Stimulated activated effector memory CD8-positive, alpha-beta T cell treated with anti-CD3 and anti-CD28 coated beads, Interleukin-12 subunit alpha, Interleukin-12 subunit beta, amount 100 ng/mL, for 72 hours (primary cell): ENCODE measurements at regions not wholly inside any gene's neighbourhood (a gene's known extent, or its start where the extent isn't known, plus 50 kb on each side); places are given as distances from the start of the nearest gene placed in this dataset.

Experiments used
- ATAC-seq: fragments of 150-1000 bp; cut with Tn5 transposase; 2 replicates; pipeline ENCODE4 v1.10.0; 2021
- DNase-seq, 2 donors: peaks; one replicate each; pipeline ENCODE4 v3.0.0; 2021 to 2022; ENCODE audit warnings: low spot score in 2 of 2
- H3K27ac Mint-ChIP-seq: one replicate; pipeline ENCODE4 v1.8.0; 2022; ENCODE audit warnings: mild to moderate bottlenecking, mixed read lengths
- H3K36me3 Mint-ChIP-seq: one replicate; pipeline ENCODE4 v1.8.0; 2022; ENCODE audit warnings: mild to moderate bottlenecking, mixed read lengths
- H3K4me1 Mint-ChIP-seq: one replicate; pipeline ENCODE4 v1.8.0; 2022; ENCODE audit warnings: mixed read lengths
- H3K4me3 Mint-ChIP-seq: one replicate; pipeline ENCODE4 v1.8.0; 2022; ENCODE audit warnings: mild to moderate bottlenecking, mixed read lengths
- H3K9me3 Mint-ChIP-seq: one replicate; pipeline ENCODE4 v1.8.0; 2022; ENCODE audit warnings: mixed read lengths

DNA sequence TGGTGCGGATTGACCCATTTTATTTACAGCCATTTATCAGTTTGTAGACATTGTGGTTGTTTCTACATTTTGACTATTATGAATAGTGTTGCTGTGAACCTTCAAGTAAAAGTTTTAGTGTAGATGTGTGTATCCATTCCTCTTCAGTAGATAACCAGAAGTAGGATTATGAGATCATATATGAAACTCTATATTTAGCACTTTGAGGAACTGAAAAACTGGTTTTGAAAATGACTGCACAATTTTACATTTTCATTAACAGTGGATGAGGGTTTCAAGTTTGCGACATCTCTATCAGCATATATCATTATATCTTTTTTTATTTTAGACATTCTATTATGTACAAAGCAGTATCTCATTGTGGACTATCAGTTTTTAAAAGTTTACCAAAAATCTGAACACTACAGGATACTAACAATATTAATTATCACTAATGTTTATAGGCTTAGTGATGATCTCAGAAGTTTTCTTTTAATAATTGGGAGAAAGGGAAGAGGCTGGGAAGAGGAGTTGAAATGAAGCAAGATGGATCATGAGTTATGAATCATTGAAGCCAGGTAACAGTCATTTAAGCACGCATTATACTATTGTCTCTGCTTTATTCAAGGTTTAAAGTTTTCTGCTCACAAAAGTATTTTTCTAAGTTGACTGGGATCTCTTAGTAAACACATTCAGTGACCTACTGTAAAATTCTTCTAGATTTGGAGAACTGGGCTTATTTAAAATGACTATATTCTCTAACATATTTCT, 329.0 kb upstream of the LRATD1 start:
- Mint-ChIP-seq H3K4me3 (no peak overlapping the region), H3K27ac (no peak overlapping the region), H3K36me3 (no peaks in the 10 kb centered on the region), H3K4me1 (no peaks in the 10 kb centered on the region), H3K9me3 (peaks cover 13% of the 10 kb centered on the region)
- no peak for ATAC-seq
- no peak for DNase-seq

DNA sequence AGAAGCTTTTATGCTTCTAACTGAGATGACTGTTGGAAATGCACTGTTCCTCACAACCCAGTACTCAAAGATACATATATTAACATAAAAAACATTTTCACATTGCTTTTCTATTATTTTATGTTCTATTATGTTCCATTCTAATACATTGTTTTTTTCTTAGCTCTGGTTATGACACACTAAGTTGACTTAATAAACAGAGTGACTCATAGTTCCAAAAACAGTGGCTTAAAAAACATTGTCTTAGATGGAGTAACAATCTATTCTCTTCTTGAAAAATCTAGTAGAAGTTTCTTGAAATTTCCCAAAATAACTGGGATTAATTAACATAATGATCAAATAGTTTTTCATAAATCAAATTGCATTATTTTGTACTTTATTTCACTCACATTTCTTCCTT, 328.2 kb upstream of the LRATD1 start:
- no peak for ATAC-seq
- DNase-seq = no peak
- Mint-ChIP-seq H3K4me3 (no peak overlapping the region), H3K4me1 (no peaks in the 10 kb centered on the region), H3K36me3 (no peaks in the 10 kb centered on the region), H3K27ac (no peak overlapping the region), H3K9me3 (peaks cover 13% of the 10 kb centered on the region)

DNA sequence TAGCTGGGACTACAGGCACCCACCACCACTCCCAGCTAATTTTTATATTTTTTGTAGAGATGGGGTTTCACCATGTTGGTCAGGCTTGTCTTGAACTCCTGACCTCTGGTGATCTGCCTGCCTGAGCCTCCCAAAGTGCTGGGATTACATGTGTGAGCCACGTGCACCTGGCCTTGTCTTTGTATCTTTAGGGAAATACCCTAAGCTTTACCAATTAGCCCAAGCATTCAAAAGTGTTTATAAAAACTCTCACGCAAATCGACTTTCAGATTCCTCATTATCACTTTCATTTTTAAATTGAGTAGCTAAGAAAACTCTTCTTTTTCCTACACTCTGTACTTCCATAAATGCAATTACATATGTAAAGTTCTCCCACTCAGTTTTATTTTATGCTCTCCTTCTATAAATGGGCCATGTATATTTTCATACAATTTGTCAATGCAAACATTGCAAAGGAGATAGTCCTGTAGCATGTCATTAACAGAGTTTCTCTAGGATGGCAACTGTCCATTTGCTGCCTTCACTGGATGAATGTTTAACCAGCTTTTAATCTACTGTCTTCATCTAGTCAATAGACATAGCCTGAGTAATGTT, 326.2 kb upstream of the LRATD1 start:
- Mint-ChIP-seq H3K27ac (no peak overlapping the region), H3K4me3 (no peak overlapping the region), H3K36me3 (no peaks in the 10 kb centered on the region), H3K9me3 (peaks cover 15% of the 10 kb centered on the region), H3K4me1 (no peaks in the 10 kb centered on the region)
- DNase-seq (no peak), ATAC-seq (no peak)

DNA sequence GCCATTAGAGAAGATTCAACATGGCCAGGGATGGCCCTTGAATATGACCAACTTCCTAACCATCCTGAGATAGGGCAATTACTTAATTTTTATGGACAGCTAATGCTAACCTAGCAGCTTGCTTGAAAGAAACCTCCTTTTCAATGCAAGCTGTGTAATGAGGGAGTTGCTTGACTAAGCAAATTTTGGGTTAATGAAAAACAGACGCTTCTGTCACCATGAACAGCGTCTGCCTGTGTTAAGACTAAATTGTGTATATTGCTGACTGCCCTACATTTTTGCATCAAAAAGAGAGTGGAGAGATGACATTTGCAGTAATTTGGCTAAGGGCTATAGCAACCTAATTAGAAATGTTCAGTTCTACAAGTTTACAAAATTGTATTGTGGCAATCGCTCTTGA, 319.2 kb upstream of the LRATD1 start:
- H3K36me3 Mint-ChIP-seq = no peaks in the 10 kb centered on the region
- H3K27ac Mint-ChIP-seq = no peak overlapping the region
- DNase-seq (no peak), ATAC-seq (no peak)
- H3K9me3 Mint-ChIP-seq = peaks cover 14% of the 10 kb centered on the region
- no peaks in the 10 kb centered on the region for H3K4me1 Mint-ChIP-seq
- no peak overlapping the region for H3K4me3 Mint-ChIP-seq

DNA sequence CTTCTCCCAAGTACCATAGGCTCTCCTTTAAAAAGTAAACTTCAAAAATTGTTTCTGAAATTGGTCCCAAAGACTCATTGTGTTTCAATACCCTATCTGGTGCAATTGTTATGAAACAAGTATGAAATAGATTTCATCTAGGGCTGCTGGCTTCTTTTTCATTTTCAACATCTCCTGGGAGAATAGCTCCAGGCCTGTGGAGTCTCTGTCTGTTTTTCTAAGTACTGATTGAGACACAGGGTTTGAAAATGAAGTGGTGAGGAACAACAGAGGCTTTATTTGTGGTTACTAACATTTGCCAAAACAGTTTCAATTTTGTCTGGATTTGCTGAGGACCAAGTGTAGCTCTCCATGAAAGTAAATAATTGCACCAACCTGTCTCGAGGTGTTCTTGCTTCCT, 315.9 kb upstream of the LRATD1 start:
- Mint-ChIP-seq H3K36me3 (no peaks in the 10 kb centered on the region), H3K4me3 (no peak overlapping the region), H3K27ac (no peak overlapping the region), H3K4me1 (no peaks in the 10 kb centered on the region), H3K9me3 (peaks cover 11% of the 10 kb centered on the region)
- ATAC-seq (no peak), DNase-seq (no peak)

DNA sequence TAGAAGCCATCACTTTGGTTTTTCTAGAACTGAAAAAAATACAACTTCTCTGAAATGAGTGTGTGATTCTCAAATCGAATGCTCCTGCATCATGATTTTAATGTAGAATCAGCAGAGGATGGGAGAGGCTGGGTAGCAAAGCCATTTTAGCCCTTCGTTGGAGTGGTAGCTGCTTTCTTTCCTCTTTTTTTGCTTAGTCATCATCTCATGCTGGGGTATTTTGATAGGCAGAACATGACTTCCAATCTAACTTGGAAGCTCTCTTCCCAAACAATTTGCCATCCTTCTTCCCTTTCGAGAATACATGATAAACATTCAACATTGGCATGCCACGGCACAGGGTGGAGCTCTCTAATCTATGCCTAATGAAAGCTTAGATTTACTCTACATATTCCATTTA, 311.2 kb upstream of the LRATD1 start:
- ATAC-seq (no peak), DNase-seq (no peak)
- Mint-ChIP-seq H3K9me3 (peaks cover 7% of the 10 kb centered on the region), H3K36me3 (no peaks in the 10 kb centered on the region), H3K4me1 (no peaks in the 10 kb centered on the region), H3K4me3 (no peak overlapping the region), H3K27ac (no peak overlapping the region)

DNA sequence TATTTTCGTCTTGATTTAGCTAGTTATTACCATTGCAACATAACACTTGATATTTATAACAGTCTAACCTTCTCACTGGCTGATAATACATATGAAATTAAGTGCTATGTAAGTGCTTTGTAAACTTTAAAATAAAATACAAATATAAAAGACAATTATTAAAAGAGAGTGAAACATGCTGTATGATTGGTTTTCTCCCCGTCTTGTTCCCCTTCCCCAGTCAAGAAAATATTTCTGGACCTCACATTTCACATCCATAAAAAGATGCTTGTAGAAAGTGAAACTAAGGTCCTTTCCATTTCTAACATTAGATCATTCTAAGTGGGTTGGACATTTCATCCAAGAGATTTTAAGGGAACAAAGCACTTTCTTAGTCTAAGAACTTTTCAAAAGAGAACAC, 310.2 kb upstream of the LRATD1 start:
- no peak for ATAC-seq

DNA sequence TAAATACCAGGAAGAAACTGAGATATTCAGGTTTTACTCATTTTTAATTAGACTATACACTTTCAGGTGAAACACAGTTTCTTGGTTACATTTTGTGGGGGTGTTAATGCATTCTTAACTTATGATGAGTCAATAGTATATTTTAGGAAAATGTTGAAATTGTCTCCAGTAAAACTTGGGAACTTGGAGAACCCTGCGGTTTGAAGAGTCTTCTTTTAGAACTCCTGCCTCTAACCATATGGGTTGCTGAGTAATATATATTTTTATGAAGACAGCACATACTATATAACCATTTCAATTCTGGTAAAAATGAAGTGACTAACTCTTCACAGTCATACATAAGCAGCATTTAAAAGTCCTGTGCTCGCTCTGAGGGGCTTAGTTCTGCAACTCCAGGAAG, 308.2 kb upstream of the LRATD1 start:
- no peaks in the 10 kb centered on the region for H3K36me3 Mint-ChIP-seq
- ATAC-seq = no peak
- no peak overlapping the region for H3K4me3 Mint-ChIP-seq
- H3K4me1 Mint-ChIP-seq = no peaks in the 10 kb centered on the region
- no peak overlapping the region for H3K27ac Mint-ChIP-seq
- DNase-seq = no peak
- H3K9me3 Mint-ChIP-seq = peaks cover 20% of the 10 kb centered on the region

More for the DNA sequence above, 310.2 kb upstream of the LRATD1 start:
- Mint-ChIP-seq H3K27ac (no peak overlapping the region), H3K9me3 (peaks cover 7% of the 10 kb centered on the region), H3K4me3 (no peak overlapping the region), H3K4me1 (no peaks in the 10 kb centered on the region), H3K36me3 (no peaks in the 10 kb centered on the region)
- no peak for DNase-seq

DNA sequence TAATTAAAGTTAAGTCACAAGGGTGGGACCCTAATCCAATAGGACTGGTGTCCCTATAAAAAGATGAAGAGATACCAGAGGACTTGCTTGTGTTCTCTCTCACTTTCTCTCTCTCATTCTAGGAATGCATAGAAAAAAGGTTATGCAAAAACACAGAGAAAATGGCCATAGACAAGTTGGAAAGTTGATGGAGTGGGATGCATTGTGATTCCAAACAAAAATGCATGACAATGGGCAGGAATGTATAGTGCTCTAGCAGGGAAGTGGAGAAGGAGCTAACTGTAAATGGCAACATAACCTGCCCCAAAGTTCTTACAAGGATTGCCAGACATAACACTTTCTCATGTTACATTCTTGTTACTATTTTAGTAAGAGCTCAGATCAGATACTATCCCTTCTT, 301.6 kb upstream of the LRATD1 start:
- no peak for DNase-seq
- Mint-ChIP-seq H3K4me3 (no peak overlapping the region), H3K4me1 (no peaks in the 10 kb centered on the region), H3K9me3 (peaks cover 19% of the 10 kb centered on the region), H3K27ac (no peak overlapping the region), H3K36me3 (no peaks in the 10 kb centered on the region)
- ATAC-seq = no peak

DNA sequence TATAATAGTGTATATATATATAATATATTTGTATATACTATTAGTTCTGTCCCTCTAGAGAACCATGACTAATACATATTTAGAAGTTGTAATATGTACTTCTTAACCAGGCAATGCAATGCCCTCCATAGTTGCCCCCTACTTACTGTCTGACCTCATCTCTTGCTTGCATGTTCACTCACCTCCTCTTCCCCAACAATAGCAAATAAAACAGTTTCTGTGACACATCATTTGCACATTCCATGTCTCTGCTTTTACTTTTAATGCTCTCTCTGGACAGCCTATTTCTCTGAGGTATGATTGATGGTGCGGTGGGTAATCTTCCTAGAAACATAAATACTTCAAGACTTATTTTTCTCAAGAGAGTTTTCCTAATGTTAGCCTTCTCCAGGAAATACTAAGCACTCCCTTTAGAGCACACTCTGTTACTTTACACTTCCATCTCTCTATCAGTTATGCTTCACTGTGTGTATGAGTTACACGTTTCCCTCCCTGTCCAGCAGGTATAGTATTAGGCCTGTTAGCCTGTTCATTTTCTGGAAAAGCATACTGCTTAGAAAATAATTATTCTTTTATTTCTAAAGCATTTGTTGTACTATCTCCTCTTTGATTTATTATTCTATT, 295.6 kb upstream of the LRATD1 start:
- ATAC-seq (no peak), DNase-seq (no peak)
- Mint-ChIP-seq H3K27ac (no peak overlapping the region), H3K36me3 (no peaks in the 10 kb centered on the region), H3K4me3 (no peak overlapping the region), H3K4me1 (no peaks in the 10 kb centered on the region), H3K9me3 (peaks cover 8% of the 10 kb centered on the region)

DNA sequence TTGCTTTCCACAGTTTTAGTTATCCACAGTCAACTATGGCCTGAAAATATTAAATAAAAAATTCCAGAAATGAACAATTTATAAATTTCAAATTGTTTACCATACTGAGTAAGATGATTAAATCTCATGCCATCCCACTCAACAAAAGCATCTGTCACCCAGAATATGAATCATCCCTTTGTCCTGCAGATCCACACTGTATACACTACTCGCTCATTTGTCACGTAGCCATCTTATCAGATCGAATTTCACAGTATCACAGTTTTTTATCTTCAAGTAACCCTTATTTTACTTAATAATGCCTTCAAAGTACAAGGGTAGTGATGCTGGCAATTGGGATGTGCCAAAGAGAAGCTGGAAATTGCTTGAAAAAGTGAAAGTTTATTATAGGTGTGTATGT, 291.8 kb upstream of the LRATD1 start:
- no peak overlapping the region for H3K4me3 Mint-ChIP-seq
- no peaks in the 10 kb centered on the region for H3K36me3 Mint-ChIP-seq
- H3K4me1 Mint-ChIP-seq = no peaks in the 10 kb centered on the region

DNA sequence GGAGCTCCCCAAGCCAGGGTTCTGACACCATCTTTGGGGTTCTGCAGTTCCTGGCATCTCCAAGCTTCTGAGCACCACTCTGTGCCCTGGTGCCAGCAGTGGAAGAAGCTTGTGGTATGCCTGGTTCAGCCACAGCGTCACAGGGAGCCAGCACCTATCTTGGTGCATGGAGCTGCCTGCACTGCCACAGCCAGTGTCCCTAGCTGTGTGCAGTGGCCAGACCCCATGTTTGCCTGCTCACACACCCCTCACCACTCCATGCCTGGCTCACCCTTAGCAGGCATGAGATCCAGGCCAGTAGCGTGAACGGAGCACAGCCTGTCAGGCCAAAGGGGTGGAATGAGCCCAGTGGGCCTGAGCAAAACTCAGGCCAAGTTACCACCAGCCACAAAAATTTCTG, 290.2 kb upstream of the LRATD1 start:
- Mint-ChIP-seq H3K36me3 (no peaks in the 10 kb centered on the region), H3K4me1 (no peaks in the 10 kb centered on the region), H3K4me3 (no peak overlapping the region), H3K27ac (no peak overlapping the region), H3K9me3 (peaks cover 10% of the 10 kb centered on the region)
- DNase-seq (no peak), ATAC-seq (no peak)

More for the DNA sequence above, 291.8 kb upstream of the LRATD1 start:
- ATAC-seq = no peak
- DNase-seq = no peak
- Mint-ChIP-seq H3K27ac (no peak overlapping the region), H3K9me3 (peaks cover 11% of the 10 kb centered on the region)

DNA sequence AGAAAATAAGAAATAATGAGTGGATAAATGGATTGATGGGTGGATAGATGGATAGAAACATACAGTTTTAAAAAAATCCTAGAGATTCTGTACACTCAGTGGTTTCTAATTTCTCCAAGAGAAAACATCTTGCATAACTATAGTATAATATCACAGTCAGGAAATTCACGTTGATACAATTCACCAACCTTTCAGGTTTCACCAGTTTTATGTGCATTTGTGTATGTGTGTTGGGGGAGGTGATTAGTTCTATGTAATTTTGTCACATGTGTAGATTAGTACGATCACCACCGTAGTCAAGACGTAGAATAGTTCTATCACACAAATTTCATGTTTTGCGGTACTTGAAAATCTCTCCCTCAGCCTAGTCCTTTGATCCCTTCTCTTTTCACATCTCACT, 288.2 kb upstream of the LRATD1 start:
- Mint-ChIP-seq H3K4me1 (no peaks in the 10 kb centered on the region), H3K36me3 (no peaks in the 10 kb centered on the region), H3K9me3 (peaks cover 12% of the 10 kb centered on the region), H3K27ac (no peak overlapping the region), H3K4me3 (no peak overlapping the region)
- ATAC-seq (no peak), DNase-seq (no peak)

DNA sequence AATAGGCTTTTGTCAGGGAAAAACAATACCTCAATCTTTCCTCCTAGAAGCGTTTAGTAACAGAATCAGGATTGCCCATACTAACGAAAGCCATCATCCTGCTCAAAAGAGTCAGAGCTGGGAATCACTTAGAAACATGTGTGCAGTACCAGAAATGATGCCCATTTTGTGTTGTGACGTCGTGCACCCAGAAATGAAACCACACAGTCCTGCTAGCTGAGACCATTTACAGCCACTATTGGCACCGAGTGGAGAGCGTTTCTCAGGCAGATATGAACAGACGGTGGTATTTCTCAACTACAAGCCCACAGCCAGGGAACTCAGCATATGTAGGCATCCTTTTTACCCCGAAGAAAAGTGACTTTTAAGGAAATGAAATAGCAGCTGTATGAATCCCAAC, 284.3 kb upstream of the LRATD1 start:
- H3K9me3 Mint-ChIP-seq = peaks cover 18% of the 10 kb centered on the region
- no peaks in the 10 kb centered on the region for H3K4me1 Mint-ChIP-seq
- no peak overlapping the region for H3K27ac Mint-ChIP-seq
- H3K4me3 Mint-ChIP-seq = no peak overlapping the region
- no peaks in the 10 kb centered on the region for H3K36me3 Mint-ChIP-seq
- DNase-seq = no peak
- ATAC-seq = no peak

DNA sequence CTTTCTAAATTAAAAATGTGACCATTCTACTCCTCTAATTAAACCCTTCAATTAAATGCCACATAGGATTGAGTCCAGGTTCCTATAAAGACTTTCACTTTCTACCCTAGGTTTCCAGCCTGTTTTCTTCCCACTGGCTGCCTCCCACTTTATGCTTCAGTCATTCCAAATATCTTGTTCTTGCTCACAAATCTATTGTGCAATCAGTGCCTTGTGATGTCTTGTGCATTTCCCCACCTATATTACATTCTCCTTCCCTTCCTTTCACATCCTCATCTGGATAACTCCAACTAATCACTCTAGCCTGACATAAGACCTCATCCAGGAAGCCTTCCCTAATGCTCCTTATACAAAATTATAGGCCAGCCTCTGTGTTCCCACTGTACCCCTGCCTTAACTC, 281.7 kb upstream of the LRATD1 start:
- Mint-ChIP-seq H3K27ac (no peak overlapping the region), H3K4me1 (no peaks in the 10 kb centered on the region), H3K36me3 (no peaks in the 10 kb centered on the region), H3K4me3 (no peak overlapping the region), H3K9me3 (peaks cover 19% of the 10 kb centered on the region)
- ATAC-seq (no peak), DNase-seq (no peak)

DNA sequence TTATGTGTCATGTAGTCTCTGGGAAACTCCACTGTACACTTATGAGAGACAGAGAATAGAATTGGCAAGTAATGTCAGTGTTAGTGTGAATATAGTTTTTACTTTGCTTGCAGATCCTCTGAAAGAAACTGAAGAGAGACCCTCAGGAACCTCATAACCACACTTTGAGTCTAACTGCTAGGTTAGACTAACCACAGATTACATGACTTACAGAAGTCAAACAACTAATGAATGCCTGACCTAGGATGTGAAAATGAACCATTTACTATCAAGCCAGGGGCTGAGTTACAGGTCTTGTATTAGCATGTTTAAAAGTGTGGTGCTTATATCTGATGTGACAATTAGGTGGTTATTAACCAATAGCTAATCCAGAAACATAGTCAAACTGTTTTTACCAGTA, 280.4 kb upstream of the LRATD1 start:
- Mint-ChIP-seq H3K4me1 (no peaks in the 10 kb centered on the region), H3K4me3 (no peak overlapping the region), H3K27ac (no peak overlapping the region), H3K36me3 (no peaks in the 10 kb centered on the region), H3K9me3 (peaks cover 22% of the 10 kb centered on the region)
- no peak for DNase-seq
- ATAC-seq = no peak
